ENCODE measurements at regions not wholly inside any gene's neighbourhood (a gene's known extent, or its start where the extent isn't known, plus 50 kb on each side); places are given as distances from the start of the nearest gene placed in this dataset.

DNA sequence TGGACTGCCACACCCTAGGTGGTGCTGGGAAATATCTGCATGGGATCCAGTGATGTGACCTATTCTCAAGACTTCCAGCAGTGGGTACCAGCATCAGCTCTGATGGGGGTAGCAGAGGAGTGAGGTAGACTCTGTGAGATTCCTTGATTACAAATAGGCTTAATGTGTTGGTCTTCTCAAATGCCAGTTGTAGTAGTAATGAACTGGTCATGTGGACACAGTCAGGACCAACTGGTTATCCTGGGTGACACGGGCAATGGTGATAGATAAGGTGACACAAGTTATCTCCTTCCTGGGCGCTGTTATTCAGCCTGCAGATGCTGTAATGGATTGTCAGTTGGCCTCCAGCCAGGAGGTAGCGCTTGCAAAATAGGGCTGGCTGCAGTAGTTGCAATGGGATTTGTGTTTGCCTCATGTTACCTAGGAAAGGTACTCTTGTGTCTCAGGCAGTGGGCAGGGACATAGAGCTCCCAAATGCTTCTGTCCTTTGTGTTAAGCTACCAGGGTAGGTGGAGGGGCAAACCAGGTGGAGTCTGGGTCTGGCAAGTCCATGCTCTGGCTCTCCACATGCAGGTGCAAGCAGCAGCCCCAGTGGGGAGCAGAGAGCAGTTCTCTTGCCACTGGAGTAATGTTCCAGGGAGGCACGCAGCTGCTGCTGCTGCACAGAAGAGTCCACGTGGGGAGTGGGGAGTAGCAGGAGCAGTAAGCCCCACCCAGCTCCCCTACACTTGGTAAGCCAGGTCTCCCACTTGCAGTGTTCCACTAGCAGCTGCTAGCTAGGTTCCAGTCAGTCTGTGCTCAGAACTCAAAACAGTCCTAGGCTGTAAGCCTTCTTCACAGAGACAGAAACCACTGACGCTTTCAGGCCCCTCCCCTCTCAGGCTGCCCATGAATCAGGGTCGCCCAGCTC is 505.4 kb upstream of the DDX18 start:
- TF ChIP-seq, protein P1, sequence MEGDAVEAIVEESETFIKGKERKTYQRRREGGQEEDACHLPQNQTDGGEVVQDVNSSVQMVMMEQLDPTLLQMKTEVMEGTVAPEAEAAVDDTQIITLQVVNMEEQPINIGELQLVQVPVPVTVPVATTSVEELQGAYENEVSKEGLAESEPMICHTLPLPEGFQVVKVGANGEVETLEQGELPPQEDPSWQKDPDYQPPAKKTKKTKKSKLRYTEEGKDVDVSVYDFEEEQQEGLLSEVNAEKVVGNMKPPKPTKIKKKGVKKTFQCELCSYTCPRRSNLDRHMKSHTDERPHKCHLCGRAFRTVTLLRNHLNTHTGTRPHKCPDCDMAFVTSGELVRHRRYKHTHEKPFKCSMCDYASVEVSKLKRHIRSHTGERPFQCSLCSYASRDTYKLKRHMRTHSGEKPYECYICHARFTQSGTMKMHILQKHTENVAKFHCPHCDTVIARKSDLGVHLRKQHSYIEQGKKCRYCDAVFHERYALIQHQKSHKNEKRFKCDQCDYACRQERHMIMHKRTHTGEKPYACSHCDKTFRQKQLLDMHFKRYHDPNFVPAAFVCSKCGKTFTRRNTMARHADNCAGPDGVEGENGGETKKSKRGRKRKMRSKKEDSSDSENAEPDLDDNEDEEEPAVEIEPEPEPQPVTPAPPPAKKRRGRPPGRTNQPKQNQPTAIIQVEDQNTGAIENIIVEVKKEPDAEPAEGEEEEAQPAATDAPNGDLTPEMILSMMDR (IDR thresholded peaks at IDR 0.05), result no peak
- TF ChIP-seq POLR2A (IDR thresholded peaks at IDR 0.05), result no peak
